A549 (cell line): ENCODE measurements at regions not wholly inside any gene's neighbourhood (a gene's known extent, or its start where the extent isn't known, plus 50 kb on each side); places are given as distances from the start of the nearest gene placed in this dataset.

Source experiments
- CHD2 ChIP-seq: fragments of 150-350 bp; IDR thresholded peaks from 2 replicates; pipeline ENCODE4 v1.6.1; 2014; ENCODE audit warnings: low read length; ENCODE audit not compliant: partially characterized antibody
- CTCF ChIP-seq: fragments of >200 bp; sonication (Bioruptor Twin); formaldehyde crosslinking; IDR thresholded peaks from 3 replicates; pipeline ENCODE4 v1.5.1; 2016
- JUNB ChIP-seq: fragments of >200 bp; sonication (Bioruptor Twin); formaldehyde crosslinking; IDR thresholded peaks from 2 replicates; pipeline ENCODE4 v1.6.1; 2016
- POLR2A ChIP-seq: IDR thresholded peaks from 2 replicates; pipeline ENCODE4 v1.6.1; 2012; ENCODE audit warnings: mild to moderate bottlenecking, low read length
- ZSCAN20 ChIP-seq: fragments of 250-450 bp; sonication (Bioruptor Pico); IDR thresholded peaks from 2 replicates; pipeline ENCODE4 v1.8.0; 2022; ENCODE audit warnings: mild to moderate bottlenecking, moderate library complexity

DNA sequence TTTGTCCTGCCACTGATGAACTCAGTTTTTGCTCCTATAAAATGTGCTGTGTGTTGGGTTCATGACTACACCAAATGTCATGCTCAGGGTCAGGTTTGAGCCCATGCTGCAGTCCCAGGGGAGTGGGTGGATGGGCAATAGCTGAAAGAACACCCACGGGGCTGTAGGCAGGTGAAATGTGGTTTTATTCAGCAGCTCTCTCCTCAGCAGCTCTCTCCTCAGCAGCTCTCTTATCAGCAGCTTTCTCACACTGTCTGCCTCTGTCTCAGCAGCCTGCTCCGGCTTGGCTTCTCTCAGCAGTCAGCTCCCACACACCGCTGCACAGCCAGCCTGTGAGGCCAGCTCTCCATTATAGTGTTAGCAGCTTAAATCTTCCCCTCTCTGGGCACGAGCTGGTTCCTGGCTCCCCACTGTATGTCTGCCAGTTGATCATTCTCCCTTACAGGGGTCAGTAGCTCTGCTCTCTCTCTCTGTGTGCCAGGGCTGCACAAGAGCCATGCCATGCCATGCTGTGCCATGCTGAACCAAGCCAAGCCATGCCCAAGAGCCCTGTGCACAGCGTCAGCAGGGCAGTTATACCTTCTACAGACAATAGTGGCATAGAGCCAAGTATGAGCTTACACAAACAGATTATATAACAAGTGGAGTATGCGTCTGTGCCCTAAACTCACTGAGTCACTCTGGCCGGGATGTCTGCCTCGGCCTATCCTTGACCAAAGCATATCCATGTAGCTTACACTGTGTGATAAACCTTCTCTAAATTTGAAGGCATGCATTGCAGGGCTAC is 303.3 kb upstream of the TMPO start:
- TF ChIP-seq POLR2A (no peak), CTCF (no peak), CHD2 (no peak), ZSCAN20 (CRISPR knock-in tag) (no peak), JUNB (no peak)
